Keratinocyte (primary cell): ENCODE measurements at regions not wholly inside any gene's neighbourhood (a gene's known extent, or its start where the extent isn't known, plus 50 kb on each side); places are given as distances from the start of the nearest gene placed in this dataset.

Source experiments
- DNase-seq: peaks from one replicate; pipeline ENCODE4 v3.0.0-alpha.2; 2011; ENCODE audit warnings: low read depth, missing footprints, low spot score
- FAIRE-seq: peaks from 2 replicates; lab custom pipeline; 2011; peaks lifted over from hg19 to GRCh38; lab: Jason Lieb, UNC
- H2AFZ ChIP-seq: 2 replicates; pipeline ENCODE4 v1.6.0; 2012; ENCODE audit warnings: low read length, control low read depth, inconsistent platforms; ENCODE audit not compliant: control insufficient read depth
- H3K27ac ChIP-seq: 2 replicates; pipeline ENCODE4 v1.5.1; 2011; ENCODE audit warnings: low read length; ENCODE audit not compliant: control insufficient read depth, insufficient read depth
- H3K27me3 ChIP-seq: 3 replicates; pipeline ENCODE4 v1.6.0; 2011; ENCODE audit warnings: low read length; ENCODE audit not compliant: control insufficient read depth, insufficient read depth; ENCODE audit errors: extremely low read depth
- H3K36me3 ChIP-seq, 2 experiments: 2 replicates in 1 of 2; 3 replicates in 1 of 2; pipeline ENCODE4 v1.5.1; 2011; ENCODE audit warnings: low read length in 2 of 2, mild to moderate bottlenecking in 1 of 2; ENCODE audit not compliant: control insufficient read depth in 2 of 2, insufficient read depth in 2 of 2; ENCODE audit errors: extremely low read depth in 1 of 2
- H3K4me1 ChIP-seq: 3 replicates; pipeline ENCODE4 v1.5.1; 2011; ENCODE audit warnings: low read length; ENCODE audit not compliant: control insufficient read depth, insufficient read depth; ENCODE audit errors: extremely low read depth
- H3K4me2 ChIP-seq: 3 replicates; pipeline ENCODE4 v1.6.0; 2011; ENCODE audit warnings: low read depth, low read length; ENCODE audit not compliant: control insufficient read depth, insufficient read depth; ENCODE audit errors: extremely low read depth
- H3K4me3 ChIP-seq, 3 experiments: fragments of 200-600 bp in 1 of 3; sonication (generic) in 1 of 3; 2 replicates in 2 of 3; 3 replicates in 1 of 3; pipeline ENCODE4 v1.5.1; 2011 to 2016; ENCODE audit warnings: low read length in 3 of 3, mild to moderate bottlenecking in 3 of 3, control low read depth in 2 of 3, inconsistent platforms in 1 of 3, low read depth in 1 of 3, mixed read lengths in 1 of 3, mixed run types in 1 of 3, moderate library complexity in 1 of 3; ENCODE audit not compliant: control insufficient read depth in 2 of 3, insufficient read depth in 2 of 3; ENCODE audit errors: extremely low read depth in 1 of 3
- H3K79me2 ChIP-seq: 2 replicates; pipeline ENCODE4 v1.6.0; 2012; ENCODE audit warnings: low read length; ENCODE audit not compliant: control insufficient read depth, insufficient read depth
- H3K9ac ChIP-seq: 3 replicates; pipeline ENCODE4 v1.6.0; 2011; ENCODE audit warnings: low read length; ENCODE audit not compliant: control insufficient read depth, insufficient read depth; ENCODE audit errors: extremely low read depth
- H3K9me1 ChIP-seq: 3 replicates; pipeline ENCODE4 v1.6.0; 2011; ENCODE audit warnings: low read length; ENCODE audit not compliant: control insufficient read depth, insufficient read depth; ENCODE audit errors: extremely low read depth
- H3K9me3 ChIP-seq: 2 replicates; pipeline ENCODE4 v1.5.1; 2012; ENCODE audit warnings: low read depth, low read length; ENCODE audit not compliant: control insufficient read depth
- H4K20me1 ChIP-seq: 3 replicates; pipeline ENCODE4 v1.6.0; 2011; ENCODE audit warnings: low read length; ENCODE audit not compliant: control insufficient read depth, insufficient read depth; ENCODE audit errors: extremely low read depth
- CTCF ChIP-seq, 3 experiments: IDR thresholded peaks in 1 of 3; conservative IDR thresholded peaks in 1 of 3; optimal IDR thresholded peaks in 1 of 3; 2 replicates in 2 of 3; 3 replicates in 1 of 3; pipeline versions ENCODE3 to v1.5.1; 2011; ENCODE audit warnings: low read length in 3 of 3, mild to moderate bottlenecking in 3 of 3, moderate library complexity in 2 of 3, control low read depth in 1 of 3, inconsistent platforms in 1 of 3; ENCODE audit not compliant: insufficient read depth in 2 of 3; ENCODE audit errors: extremely low read depth in 1 of 3
- EZH2 ChIP-seq: IDR thresholded peaks from one replicate; pipeline ENCODE4 v1.6.1; 2012; ENCODE audit warnings: inconsistent platforms, mild to moderate bottlenecking, low read length, moderate library complexity
- dilution Hi-C: fragments of 300-500 bp; cut with MboI; formaldehyde crosslinking; loops from one replicate; pipeline ENCODE4 v1.7.0; 2020; ENCODE audit warnings: low sequenced_read_pairs; ENCODE audit not compliant: extremely low pct_ligation_motif_present

- no peak overlapping the region for H3K9ac ChIP-seq
- DNase-seq, result no peak
- peaks cover 41% of the 10 kb centered on the region for H3K4me1 ChIP-seq
- dilution Hi-C loops, result no loop called here
- H4K20me1 ChIP-seq, result no peaks in the 10 kb centered on the region
- peak overlapping the region; percentile 17 for H2AFZ ChIP-seq
- no peak overlapping the region for H3K4me3 ChIP-seq
- no peaks in the 10 kb centered on the region for H3K27me3 ChIP-seq
- no peaks in the 10 kb centered on the region for H3K9me1 ChIP-seq
- no peaks in the 10 kb centered on the region for H3K79me2 ChIP-seq
- peak overlapping the region; percentile 46 for H3K27ac ChIP-seq
- FAIRE-seq, result peak; percentile 94
- H3K4me2 ChIP-seq, result peak overlapping the region; percentile 29
- TF ChIP-seq CTCF (optimal IDR thresholded peaks at IDR 0.05 in 1 of 3, IDR thresholded peaks at IDR 0.05 in 1 of 3, conservative IDR thresholded peaks at IDR 0.05 in 1 of 3; ENCODE audit: extremely low read depth in 1 of 3, insufficient read depth in 2 of 3, low read length in 3 of 3) (no peak), EZH2 (no peak)
- no peaks in the 10 kb centered on the region for H3K9me3 ChIP-seq
- no peaks in the 10 kb centered on the region for H3K36me3 ChIP-seq
Observed at GRCh38 chr11:13222285-13222684, 55.3 kb upstream of the BMAL1 start.

- H3K27ac ChIP-seq, result peak overlapping the region; percentile 46
- no peaks in the 10 kb centered on the region for H3K79me2 ChIP-seq
- H3K4me1 ChIP-seq, result peaks cover 47% of the 10 kb centered on the region
- FAIRE-seq, result peak; percentile 96
- H3K36me3 ChIP-seq, result no peaks in the 10 kb centered on the region
- H3K4me3 ChIP-seq, result no peak overlapping the region
- DNase-seq, result no peak
- no peaks in the 10 kb centered on the region for H3K9me1 ChIP-seq
- TF ChIP-seq CTCF (optimal IDR thresholded peaks at IDR 0.05 in 1 of 3, IDR thresholded peaks at IDR 0.05 in 1 of 3, conservative IDR thresholded peaks at IDR 0.05 in 1 of 3; ENCODE audit: extremely low read depth in 1 of 3, insufficient read depth in 2 of 3, low read length in 3 of 3) (no peak), EZH2 (no peak)
- peak overlapping the region; percentile 29 for H3K4me2 ChIP-seq
- H3K9me3 ChIP-seq, result no peaks in the 10 kb centered on the region
- H3K9ac ChIP-seq, result no peak overlapping the region
- no peaks in the 10 kb centered on the region for H3K27me3 ChIP-seq
- H4K20me1 ChIP-seq, result no peaks in the 10 kb centered on the region
- dilution Hi-C loops, result no loop called here
- peak overlapping the region; percentile 21 for H2AFZ ChIP-seq
Observed at GRCh38 chr11:13223112-13223511, 54.5 kb upstream of the BMAL1 start.
